SK-N-MC (cell line): ENCODE measurements at regions not wholly inside any gene's neighbourhood (a gene's known extent, or its start where the extent isn't known, plus 50 kb on each side); places are given as distances from the start of the nearest gene placed in this dataset.

ENCODE experiments used
- EZH2 ChIP-seq: fragments of 200-600 bp; sonication (generic); IDR thresholded peaks from one replicate; pipeline ENCODE4 v1.6.1; 2017; ENCODE audit warnings: antibody characterized with exemption
- FOXP2 ChIP-seq: optimal IDR thresholded peaks from 2 replicates; pipeline ENCODE3; 2011; ENCODE audit warnings: mild to moderate bottlenecking, moderate library complexity; ENCODE audit not compliant: insufficient read depth; ENCODE audit errors: extremely low read length, control extremely low read depth
- POLR2AphosphoS5 ChIP-seq: IDR thresholded peaks from 2 replicates; pipeline ENCODE4 v1.6.1; 2012; ENCODE audit warnings: mild to moderate bottlenecking, low read depth, low read length, borderline replicate concordance

GRCh38 chr10:121248266-121248665 is 350.0 kb downstream of the FGFR2 start:
- TF ChIP-seq EZH2: no peak
- no peak for TF ChIP-seq POLR2AphosphoS5
- no peak for TF ChIP-seq FOXP2
